Large intestine (tissue), 3 donors: ENCODE measurements at regions not wholly inside any gene's neighbourhood (a gene's known extent, or its start where the extent isn't known, plus 50 kb on each side); places are given as distances from the start of the nearest gene placed in this dataset.

Experiments used
- DNase-seq, 2 donors: peaks; one replicate each; pipeline versions ENCODE4 v3.0.0 to v3.0.0-alpha.2; 2013
- H3K27ac ChIP-seq: one replicate; pipeline ENCODE4 v1.5.1; 2013; ENCODE audit warnings: low read length
- H3K27me3 ChIP-seq: 2 replicates; pipeline ENCODE4 v1.6.1; 2013; ENCODE audit warnings: low read length; ENCODE audit not compliant: control insufficient read depth, insufficient read depth
- H3K36me3 ChIP-seq: 2 replicates; pipeline ENCODE4 v1.6.1; 2013; ENCODE audit warnings: low read length; ENCODE audit not compliant: control insufficient read depth, insufficient read depth
- H3K4me1 ChIP-seq: one replicate; pipeline ENCODE4 v1.6.1; 2013; ENCODE audit warnings: low read length; ENCODE audit not compliant: control insufficient read depth, insufficient read depth
- H3K4me3 ChIP-seq: one replicate; pipeline ENCODE4 v1.5.1; 2013; ENCODE audit warnings: low read length
- H3K9me3 ChIP-seq: one replicate; pipeline ENCODE4 v1.6.1; 2013; ENCODE audit warnings: mild to moderate bottlenecking, low read depth, low read length, moderate library complexity; ENCODE audit not compliant: control insufficient read depth
- WGBS: methylation state at CpG from one replicate; pipeline ENCODE4 v1.1.5; 2013; ENCODE audit warnings: low lambda C conversion rate; ENCODE audit not compliant: insufficient coverage; 5-methylcytosine and 5-hydroxymethylcytosine counted together

DNA sequence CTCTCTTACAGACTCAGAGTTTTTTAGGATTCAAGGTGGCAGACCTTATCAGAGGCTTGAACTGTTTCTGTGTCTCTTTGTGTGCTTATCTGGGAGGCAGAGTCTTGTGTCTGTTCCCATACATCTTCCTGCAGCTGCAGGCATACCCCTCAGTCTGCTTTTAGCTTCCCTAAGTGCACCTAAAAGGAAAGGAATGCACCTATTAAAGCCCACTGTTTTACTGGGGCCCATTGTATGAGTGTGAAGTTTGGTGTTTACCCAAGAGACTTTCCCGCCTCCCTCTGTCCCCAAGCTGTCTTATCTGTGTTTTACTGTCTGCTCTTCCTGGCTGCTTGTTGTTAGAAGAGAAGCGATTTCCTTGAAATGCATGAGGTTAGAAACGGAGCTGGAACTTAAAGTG is 1757.3 kb upstream of the PIK3C3 start:
- Histone ChIP-seq H3K27ac (no peak overlapping the region), H3K4me3 (no peak overlapping the region), H3K27me3 (no peaks in the 10 kb centered on the region), H3K36me3 (no peaks in the 10 kb centered on the region), H3K4me1 (no peaks in the 10 kb centered on the region), H3K9me3 (no peaks in the 10 kb centered on the region)
- DNase-seq: no peak
- WGBS: 33% methylated on average over 1 of the region's 3 CpGs

- Histone ChIP-seq H3K36me3 (no peaks in the 10 kb centered on the region), H3K27me3 (no peaks in the 10 kb centered on the region), H3K4me3 (no peak overlapping the region), H3K9me3 (no peaks in the 10 kb centered on the region), H3K27ac (no peak overlapping the region), H3K4me1 (no peaks in the 10 kb centered on the region)
- DNase-seq: no peak
These were observed 1768.4 kb upstream of the PIK3C3 start for GRCh38 chr18:40186677-40187076.

- Histone ChIP-seq H3K27ac (no peak overlapping the region), H3K27me3 (no peaks in the 10 kb centered on the region), H3K36me3 (no peaks in the 10 kb centered on the region), H3K4me1 (no peaks in the 10 kb centered on the region), H3K9me3 (no peaks in the 10 kb centered on the region), H3K4me3 (no peak overlapping the region)
- no peak for DNase-seq
- no CpG with 5 or more reads among the region's 2 CpGs for WGBS
These were observed 1775.1 kb upstream of the PIK3C3 start for GRCh38 chr18:40179729-40180461.

GRCh38 chr18:40168026-40168425 is 1787.0 kb upstream of the PIK3C3 start:
- WGBS: no CpG with 5 or more reads among the region's 1 CpG

GRCh38 chr18:40163254-40163653 is 1791.8 kb upstream of the PIK3C3 start:
- H3K4me3 ChIP-seq: no peak overlapping the region
- H3K27me3 ChIP-seq: no peaks in the 10 kb centered on the region
- DNase-seq: no peak
- no peaks in the 10 kb centered on the region for H3K9me3 ChIP-seq
- H3K4me1 ChIP-seq: no peaks in the 10 kb centered on the region
- H3K27ac ChIP-seq: no peak overlapping the region
- no peaks in the 10 kb centered on the region for H3K36me3 ChIP-seq

More at GRCh38 chr18:40168026-40168425, 1787.0 kb upstream of the PIK3C3 start:
- Histone ChIP-seq H3K36me3 (no peaks in the 10 kb centered on the region), H3K27me3 (no peaks in the 10 kb centered on the region), H3K4me3 (no peak overlapping the region), H3K9me3 (no peaks in the 10 kb centered on the region), H3K4me1 (no peaks in the 10 kb centered on the region), H3K27ac (no peak overlapping the region)
- no peak for DNase-seq

DNA sequence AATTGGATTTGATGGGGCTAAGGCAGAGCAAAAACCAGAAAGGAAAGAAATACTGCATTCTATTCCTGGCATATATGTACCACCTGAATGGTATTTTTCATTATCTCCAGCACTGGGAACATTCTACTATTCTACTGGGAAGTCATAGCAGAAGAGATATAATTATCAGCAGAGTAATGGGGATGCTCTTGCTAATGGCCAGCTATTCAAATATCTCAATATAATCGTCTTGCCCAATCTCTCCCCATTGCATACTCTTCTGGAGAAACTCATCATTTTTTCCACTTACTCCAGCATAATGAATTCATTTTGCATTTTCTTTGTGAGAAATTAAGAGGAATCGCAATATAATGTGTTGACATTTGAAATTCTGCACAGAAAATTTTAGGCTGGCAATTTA is 1794.7 kb upstream of the PIK3C3 start:
- H3K9me3 ChIP-seq: no peaks in the 10 kb centered on the region
- no peak overlapping the region for H3K4me3 ChIP-seq
- H3K4me1 ChIP-seq: no peaks in the 10 kb centered on the region
- H3K27me3 ChIP-seq: no peaks in the 10 kb centered on the region
- no peak overlapping the region for H3K27ac ChIP-seq
- no peaks in the 10 kb centered on the region for H3K36me3 ChIP-seq
- 100% methylated on average over 1 of the region's 2 CpGs for WGBS
- DNase-seq: no peak

- Histone ChIP-seq H3K36me3 (no peaks in the 10 kb centered on the region), H3K4me1 (no peaks in the 10 kb centered on the region), H3K4me3 (no peak overlapping the region), H3K9me3 (no peaks in the 10 kb centered on the region), H3K27me3 (no peaks in the 10 kb centered on the region), H3K27ac (no peak overlapping the region)
- WGBS: 23% methylated on average over 3 of the region's 5 CpGs
- peak in 1 of 2 donors; percentile 4 for DNase-seq
These were observed 1795.7 kb upstream of the PIK3C3 start for GRCh38 chr18:40159141-40160017.

GRCh38 chr18:40157120-40157519 is 1797.9 kb upstream of the PIK3C3 start:
- Histone ChIP-seq H3K36me3 (no peaks in the 10 kb centered on the region), H3K4me1 (no peaks in the 10 kb centered on the region), H3K27me3 (no peaks in the 10 kb centered on the region), H3K9me3 (no peaks in the 10 kb centered on the region), H3K27ac (no peak overlapping the region), H3K4me3 (no peak overlapping the region)
- no peak for DNase-seq
- 100% methylated on average over 1 of the region's 7 CpGs for WGBS

DNA sequence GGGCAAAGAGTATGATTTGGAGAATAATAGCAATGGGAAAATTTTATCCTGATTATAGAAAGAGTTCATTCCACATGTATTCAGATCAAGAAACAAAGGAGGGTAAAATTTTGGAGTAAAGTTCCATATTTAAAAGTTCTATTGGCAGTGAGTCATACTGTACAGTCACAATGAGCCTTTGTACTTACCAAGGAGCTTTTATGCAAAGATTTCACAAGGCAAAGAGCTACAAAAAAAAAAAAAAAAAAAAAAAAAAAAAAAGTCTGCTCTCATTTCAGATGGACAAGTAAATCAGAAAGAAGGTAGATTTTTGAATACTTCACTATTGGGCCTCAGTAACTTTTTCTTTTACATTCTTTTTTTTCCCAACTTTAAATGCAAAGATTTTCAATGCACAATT is 1802.2 kb upstream of the PIK3C3 start:
- Histone ChIP-seq H3K9me3 (no peaks in the 10 kb centered on the region), H3K36me3 (no peaks in the 10 kb centered on the region)

DNA sequence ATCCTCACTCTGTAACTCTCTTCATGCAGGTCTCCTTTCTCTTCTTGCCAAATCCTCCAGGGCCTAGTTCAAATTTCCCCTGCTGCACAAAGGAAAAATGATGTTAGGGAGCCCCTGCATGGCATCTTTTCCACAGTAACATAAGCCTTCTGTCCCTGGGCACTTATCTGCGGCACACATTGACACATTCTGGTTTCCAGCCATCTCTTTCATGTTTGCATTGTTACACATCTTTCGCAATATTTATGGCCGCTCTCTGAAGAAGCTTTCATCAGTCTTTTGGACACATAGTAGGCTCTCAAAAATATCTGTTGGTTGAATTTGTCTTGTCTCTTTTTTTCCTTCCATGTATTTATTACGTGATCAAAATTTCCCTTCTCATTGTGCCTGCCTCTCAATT is 1806.1 kb upstream of the PIK3C3 start:
- Histone ChIP-seq H3K4me1 (no peaks in the 10 kb centered on the region), H3K27ac (no peak overlapping the region), H3K9me3 (no peaks in the 10 kb centered on the region), H3K4me3 (no peak overlapping the region), H3K27me3 (no peaks in the 10 kb centered on the region), H3K36me3 (no peaks in the 10 kb centered on the region)
- DNase-seq: no peak
- WGBS: 88% methylated on average over 2 of the region's 4 CpGs

More for the DNA sequence above, 1802.2 kb upstream of the PIK3C3 start:
- H3K4me3 ChIP-seq: no peak overlapping the region
- no peak for DNase-seq
- no peak overlapping the region for H3K27ac ChIP-seq
- no peaks in the 10 kb centered on the region for H3K27me3 ChIP-seq
- no peaks in the 10 kb centered on the region for H3K4me1 ChIP-seq

DNA sequence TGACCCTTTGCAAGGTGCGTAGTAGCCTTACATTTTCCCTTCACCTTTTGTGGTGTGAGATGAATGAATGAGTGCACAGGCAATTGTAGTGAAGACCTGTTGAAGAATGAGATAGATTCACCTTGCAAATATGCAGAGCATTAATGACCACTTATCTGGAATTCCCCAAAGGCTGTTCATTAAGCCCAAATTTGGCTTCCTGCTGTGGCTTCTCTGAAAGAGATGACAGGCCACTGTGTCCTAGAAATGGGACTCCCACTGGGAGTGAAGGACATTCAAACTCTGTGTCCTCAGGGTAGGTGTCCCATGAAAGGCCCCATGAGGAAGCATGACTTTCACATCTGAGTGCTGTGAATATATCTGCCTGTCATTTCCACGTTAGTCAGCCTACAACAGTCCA is 1821.8 kb upstream of the PIK3C3 start:
- H3K27ac ChIP-seq: no peak overlapping the region
- no peaks in the 10 kb centered on the region for H3K36me3 ChIP-seq
- 100% methylated on average over 2 of the region's 2 CpGs for WGBS
- no peaks in the 10 kb centered on the region for H3K4me1 ChIP-seq
- DNase-seq: no peak
- no peaks in the 10 kb centered on the region for H3K9me3 ChIP-seq
- no peak overlapping the region for H3K4me3 ChIP-seq
- no peaks in the 10 kb centered on the region for H3K27me3 ChIP-seq
